Aorta (tissue), 5 donors: ENCODE measurements at regions not wholly inside any gene's neighbourhood (a gene's known extent, or its start where the extent isn't known, plus 50 kb on each side); places are given as distances from the start of the nearest gene placed in this dataset.
A peak's percentile ranks its signal among the peaks of the same experiment; 100 is the strongest.
"Not testable (repeated sequence)": the region's sequence is repeated elsewhere in the genome, so short reads cannot be mapped to it uniquely, and the experiment has no call there.

ENCODE experiments used
- ATAC-seq: fragments of 200-7000 bp; cut with Tn5 transposase; one replicate; pipeline ENCODE4 v1.9.1; 2022; ENCODE audit warnings: moderate library complexity; ENCODE audit not compliant: low FRiP score
- DNase-seq, 2 donors: peaks; one replicate each; pipeline ENCODE4 v3.0.0-alpha.2; 2020
- H3K27ac ChIP-seq, 2 donors: one replicate each; pipeline ENCODE4 v1.5.1; 2013; ENCODE audit warnings: low read length in 2 of 2, mild to moderate bottlenecking in 2 of 2, moderate library complexity in 2 of 2, control low read depth in 1 of 2, inconsistent platforms in 1 of 2, low read depth in 1 of 2
- H3K27me3 ChIP-seq, 2 donors: one replicate each; pipeline ENCODE4 v1.6.1; 2013; ENCODE audit warnings: control low read depth in 1 of 2, low read length in 1 of 2, mild to moderate bottlenecking in 1 of 2, moderate library complexity in 1 of 2; ENCODE audit not compliant: insufficient read depth in 2 of 2, control insufficient read depth in 1 of 2
- H3K36me3 ChIP-seq, 2 donors: one replicate each; pipeline ENCODE4 v1.6.1; 2013; ENCODE audit warnings: control low read depth in 1 of 2, low read length in 1 of 2, mild to moderate bottlenecking in 1 of 2; ENCODE audit not compliant: insufficient read depth in 2 of 2, control insufficient read depth in 1 of 2
- H3K4me1 ChIP-seq, 2 donors: one replicate each; pipeline ENCODE4 v1.6.1; 2013; ENCODE audit warnings: low read length in 2 of 2, control low read depth in 1 of 2, mild to moderate bottlenecking in 1 of 2, moderate library complexity in 1 of 2; ENCODE audit not compliant: insufficient read depth in 2 of 2, control insufficient read depth in 1 of 2
- H3K4me3 ChIP-seq, 2 donors: one replicate each; pipeline ENCODE4 v1.5.1; 2013; ENCODE audit warnings: low read length in 2 of 2, control low read depth in 1 of 2, mild to moderate bottlenecking in 1 of 2
- H3K9me3 ChIP-seq: one replicate; pipeline ENCODE4 v1.6.1; 2013; ENCODE audit warnings: mild to moderate bottlenecking, low read length; ENCODE audit not compliant: control insufficient read depth
- WGBS, 2 donors: extraction: QIAGEN DNeasy Blood & Tissue Kit; methylation state at CpG; one replicate each; pipeline ENCODE4 v1.1.7; 2013; 5-methylcytosine and 5-hydroxymethylcytosine counted together
- intact Hi-C, 2 donors: fragments of 100-400 bp; cut with DNase I; formaldehyde crosslinking; loops; one replicate each; pipeline versions ENCODE4 v1.14.2 to v1.15.0; 2022
- donor health status: healthy with polysubstance abuse.
- donor health status: Bipolar disorder and iron deficiency.
- donor health status: DM: no; HTN: no; CAD: no.
- donor health status: DM: no; HTN: no; CAD: no.
- donor health status: DM: yes; HTN: yes; CAD: no.

- H3K27me3 ChIP-seq, ATAC-seq, H3K4me1 ChIP-seq, intact Hi-C loops, DNase-seq, H3K4me3 ChIP-seq, H3K36me3 ChIP-seq, H3K9me3 ChIP-seq, H3K27ac ChIP-seq: not testable (repeated sequence)
- WGBS, 2 donors = 86 to 89% methylated on average over 24 to 32 of the region's 32 CpGs
Observed at GRCh38 chr18:39565551-39566230, 2000.1 kb upstream of the CELF4 start.

GRCh38 chr18:39564716-39565115, 1999.1 kb upstream of the CELF4 start:
- intact Hi-C loops = no loop called here
- DNase-seq = no peak
- H3K4me1 ChIP-seq = no peaks in the 10 kb centered on the region
- H3K27ac ChIP-seq = no peak overlapping the region
- H3K4me3 ChIP-seq = no peak overlapping the region
- H3K9me3 ChIP-seq = no peaks in the 10 kb centered on the region
- no peaks in the 10 kb centered on the region for H3K27me3 ChIP-seq
- no peak for ATAC-seq
- H3K36me3 ChIP-seq = no peaks in the 10 kb centered on the region
- WGBS, 2 donors = 91 to 95% methylated on average over 4 of the region's 4 CpGs

- WGBS, 2 donors = 35 to 36% methylated on average over 2 of the region's 2 CpGs
- no peak overlapping the region for H3K4me3 ChIP-seq
Observed at GRCh38 chr18:39561126-39561525, 1995.5 kb upstream of the CELF4 start.

GRCh38 chr18:39558658-39559057, 1993.1 kb upstream of the CELF4 start:
- H3K4me3 ChIP-seq = no peak overlapping the region
- no peaks in the 10 kb centered on the region for H3K4me1 ChIP-seq
- no peaks in the 10 kb centered on the region for H3K27me3 ChIP-seq
- H3K36me3 ChIP-seq = no peaks in the 10 kb centered on the region
- H3K9me3 ChIP-seq = no peaks in the 10 kb centered on the region
- no peak for DNase-seq
- no peak overlapping the region for H3K27ac ChIP-seq
- intact Hi-C loops = no loop called here
- no peak for ATAC-seq

More at GRCh38 chr18:39561126-39561525, 1995.5 kb upstream of the CELF4 start:
- intact Hi-C loops = no loop called here
- H3K27me3 ChIP-seq = no peaks in the 10 kb centered on the region
- no peaks in the 10 kb centered on the region for H3K36me3 ChIP-seq
- no peak for DNase-seq
- H3K4me1 ChIP-seq = no peaks in the 10 kb centered on the region
- ATAC-seq = no peak
- no peaks in the 10 kb centered on the region for H3K9me3 ChIP-seq
- H3K27ac ChIP-seq = no peak overlapping the region

GRCh38 chr18:39555496-39555895, 1989.9 kb upstream of the CELF4 start:
- DNase-seq (no peak), ATAC-seq (no peak)
- no peak overlapping the region for H3K27ac ChIP-seq
- H3K4me3 ChIP-seq = no peak overlapping the region
- no peaks in the 10 kb centered on the region for H3K9me3 ChIP-seq
- H3K36me3 ChIP-seq = no peaks in the 10 kb centered on the region
- intact Hi-C loops = no loop called here
- WGBS, 2 donors = 70 to 71% methylated on average over 1 of the region's 1 CpG
- no peaks in the 10 kb centered on the region for H3K27me3 ChIP-seq
- H3K4me1 ChIP-seq = no peaks in the 10 kb centered on the region

GRCh38 chr18:39550701-39551100, 1985.1 kb upstream of the CELF4 start:
- WGBS, 2 donors = 88 to 90% methylated on average over 2 of the region's 2 CpGs

GRCh38 chr18:39549144-39549543, 1983.5 kb upstream of the CELF4 start:
- H3K27me3 ChIP-seq = no peaks in the 10 kb centered on the region
- 6 to 23% methylated on average over 1 of the region's 1 CpG for WGBS, 2 donors

More at GRCh38 chr18:39550701-39551100, 1985.1 kb upstream of the CELF4 start:
- H3K27me3 ChIP-seq = no peaks in the 10 kb centered on the region
- no peaks in the 10 kb centered on the region for H3K36me3 ChIP-seq
- intact Hi-C loops = no loop called here
- no peaks in the 10 kb centered on the region for H3K4me1 ChIP-seq
- ATAC-seq (no peak), DNase-seq (no peak)
- no peak overlapping the region for H3K4me3 ChIP-seq
- no peaks in the 10 kb centered on the region for H3K9me3 ChIP-seq
- no peak overlapping the region for H3K27ac ChIP-seq

GRCh38 chr18:39531659-39532058, 1966.1 kb upstream of the CELF4 start:
- intact Hi-C loops = no loop called here
- no peaks in the 10 kb centered on the region for H3K27me3 ChIP-seq
- H3K9me3 ChIP-seq = no peaks in the 10 kb centered on the region
- WGBS, 2 donors = 77 to 83% methylated on average over 5 of the region's 5 CpGs
- ATAC-seq = no peak
- no peaks in the 10 kb centered on the region for H3K4me1 ChIP-seq
- H3K27ac ChIP-seq = no peak overlapping the region
- H3K36me3 ChIP-seq = no peaks in the 10 kb centered on the region
- DNase-seq = no peak
- no peak overlapping the region for H3K4me3 ChIP-seq

More at GRCh38 chr18:39549144-39549543, 1983.5 kb upstream of the CELF4 start:
- Histone ChIP-seq H3K9me3 (no peaks in the 10 kb centered on the region), H3K36me3 (no peaks in the 10 kb centered on the region), H3K4me1 (no peaks in the 10 kb centered on the region), H3K27ac (no peak overlapping the region), H3K4me3 (no peak overlapping the region)
- DNase-seq (no peak), ATAC-seq (no peak)
- intact Hi-C loops = no loop called here

GRCh38 chr18:39529358-39529757, 1963.8 kb upstream of the CELF4 start:
- DNase-seq (peak in 1 of 2 donors; percentile 53), ATAC-seq (no peak)
- Histone ChIP-seq H3K27ac (no peak overlapping the region), H3K27me3 (no peaks in the 10 kb centered on the region), H3K4me1 (no peaks in the 10 kb centered on the region), H3K9me3 (no peaks in the 10 kb centered on the region), H3K4me3 (no peak overlapping the region), H3K36me3 (no peaks in the 10 kb centered on the region)
- WGBS, 2 donors = 95 to 96% methylated on average over 12 of the region's 12 CpGs
- intact Hi-C loops = no loop called here
